DND-41 (cell line): ENCODE measurements at regions not wholly inside any gene's neighbourhood (a gene's known extent, or its start where the extent isn't known, plus 50 kb on each side); places are given as distances from the start of the nearest gene placed in this dataset.

ENCODE experiments used
- EZH2 ChIP-seq: IDR thresholded peaks from 3 replicates; pipeline ENCODE4 v1.6.1; 2012; ENCODE audit warnings: borderline replicate concordance, low read depth, mild to moderate bottlenecking, moderate library complexity, low read length, inconsistent platforms; ENCODE audit not compliant: severe bottlenecking
- TF ChIP-seq, protein P1 (sequence below): IDR thresholded peaks from 2 replicates; pipeline ENCODE4 v1.5.1; 2012; ENCODE audit warnings: borderline replicate concordance, low read length, moderate library complexity, mild to moderate bottlenecking; ENCODE audit not compliant: poor library complexity, severe bottlenecking; ENCODE audit errors: extremely low read depth

DNA sequence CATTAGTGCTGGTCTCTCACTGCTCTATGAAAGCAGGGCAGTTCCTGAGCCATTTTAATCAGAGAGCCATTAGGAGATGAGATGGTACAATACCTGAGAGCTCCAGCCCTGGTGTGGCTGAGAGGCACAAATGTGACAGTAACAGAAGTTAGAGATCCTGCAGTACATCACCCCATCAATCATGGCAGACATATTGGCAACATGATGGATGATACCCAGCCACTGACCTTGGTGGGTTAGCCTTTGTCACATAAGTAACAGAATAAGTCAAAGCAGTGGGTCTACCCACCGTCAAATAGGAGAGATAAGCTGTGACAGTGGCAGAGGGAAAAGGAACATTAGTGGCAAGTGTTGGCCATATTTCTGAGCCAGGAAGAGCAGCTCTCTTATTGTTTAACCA is 53.3 kb upstream of the NXPH1 start:
- TF ChIP-seq, protein P1, sequence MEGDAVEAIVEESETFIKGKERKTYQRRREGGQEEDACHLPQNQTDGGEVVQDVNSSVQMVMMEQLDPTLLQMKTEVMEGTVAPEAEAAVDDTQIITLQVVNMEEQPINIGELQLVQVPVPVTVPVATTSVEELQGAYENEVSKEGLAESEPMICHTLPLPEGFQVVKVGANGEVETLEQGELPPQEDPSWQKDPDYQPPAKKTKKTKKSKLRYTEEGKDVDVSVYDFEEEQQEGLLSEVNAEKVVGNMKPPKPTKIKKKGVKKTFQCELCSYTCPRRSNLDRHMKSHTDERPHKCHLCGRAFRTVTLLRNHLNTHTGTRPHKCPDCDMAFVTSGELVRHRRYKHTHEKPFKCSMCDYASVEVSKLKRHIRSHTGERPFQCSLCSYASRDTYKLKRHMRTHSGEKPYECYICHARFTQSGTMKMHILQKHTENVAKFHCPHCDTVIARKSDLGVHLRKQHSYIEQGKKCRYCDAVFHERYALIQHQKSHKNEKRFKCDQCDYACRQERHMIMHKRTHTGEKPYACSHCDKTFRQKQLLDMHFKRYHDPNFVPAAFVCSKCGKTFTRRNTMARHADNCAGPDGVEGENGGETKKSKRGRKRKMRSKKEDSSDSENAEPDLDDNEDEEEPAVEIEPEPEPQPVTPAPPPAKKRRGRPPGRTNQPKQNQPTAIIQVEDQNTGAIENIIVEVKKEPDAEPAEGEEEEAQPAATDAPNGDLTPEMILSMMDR = no peak
- no peak for TF ChIP-seq EZH2
